GM19467 (cell line): ENCODE measurements at regions not wholly inside any gene's neighbourhood (a gene's known extent, or its start where the extent isn't known, plus 50 kb on each side); places are given as distances from the start of the nearest gene placed in this dataset.
"Not testable (repeated sequence)": the region's sequence is repeated elsewhere in the genome, so short reads cannot be mapped to it uniquely, and the experiment has no call there.

Experiments
- ATAC-seq: cut with Tn5 transposase; IDR thresholded peaks from one replicate; pipeline ENCODE4 v1.9.1; 2021; ENCODE audit warnings: mild to moderate bottlenecking, moderate library complexity; ENCODE audit not compliant: unreplicated experiment

- ATAC-seq, result no peak
These were observed 87.1 kb downstream of the RTP5 start for GRCh38 chr2:241956521-241957110.

- no peak for ATAC-seq
These were observed 87.7 kb downstream of the RTP5 start for GRCh38 chr2:241957276-241957675.

GRCh38 chr2:241958818-241959545 lies 89.5 kb downstream of the RTP5 start:
- ATAC-seq, result no peak

- no peak for ATAC-seq
These were observed 90.3 kb downstream of the RTP5 start for GRCh38 chr2:241959751-241960269.

- no peak for ATAC-seq
These were observed 91.9 kb downstream of the RTP5 start for GRCh38 chr2:241961454-241961853.

GRCh38 chr2:241964133-241964532 lies 94.6 kb downstream of the RTP5 start:
- no peak for ATAC-seq

- ATAC-seq, result peak; percentile 79
These were observed 96.4 kb downstream of the RTP5 start for GRCh38 chr2:241965931-241966412.

GRCh38 chr2:241966647-241967466 lies 97.3 kb downstream of the RTP5 start:
- no peak for ATAC-seq

- ATAC-seq, result no peak
These were observed 98.1 kb downstream of the RTP5 start for GRCh38 chr2:241967467-241968144.

- ATAC-seq, result no peak
These were observed 98.9 kb downstream of the RTP5 start for GRCh38 chr2:241968417-241968816.

GRCh38 chr2:241969182-241969581 lies 99.7 kb downstream of the RTP5 start:
- ATAC-seq, result not testable (repeated sequence)

- ATAC-seq, result no peak
These were observed 101.2 kb downstream of the RTP5 start for GRCh38 chr2:241970716-241971115.

- no peak for ATAC-seq
These were observed 104.6 kb downstream of the RTP5 start for GRCh38 chr2:241974096-241974495.

- no peak for ATAC-seq
These were observed 105.5 kb downstream of the RTP5 start for GRCh38 chr2:241974851-241975592.

GRCh38 chr2:241975593-241976284 lies 106.2 kb downstream of the RTP5 start:
- no peak for ATAC-seq

- ATAC-seq, result no peak
These were observed 106.8 kb downstream of the RTP5 start for GRCh38 chr2:241976296-241976695.

GRCh38 chr2:241977557-241978300 lies 108.2 kb downstream of the RTP5 start:
- no peak for ATAC-seq

GRCh38 chr2:241978670-241979069 lies 109.1 kb downstream of the RTP5 start:
- no peak for ATAC-seq

GRCh38 chr2:241980193-241980592 lies 110.7 kb downstream of the RTP5 start:
- no peak for ATAC-seq
